Motor neuron (in vitro differentiated cells): ENCODE measurements at regions not wholly inside any gene's neighbourhood (a gene's known extent, or its start where the extent isn't known, plus 50 kb on each side); places are given as distances from the start of the nearest gene placed in this dataset.
"Not testable (repeated sequence)": the region's sequence is repeated elsewhere in the genome, so short reads cannot be mapped to it uniquely, and the experiment has no call there.

Experiments
- ATAC-seq, 8 experiments: fragments of 200-7000 bp; cut with Tn5 transposase; replicated peaks in 6 of 8; 2 replicates each; pipeline ENCODE4 v1.8.0; 2021; ENCODE audit warnings: mild to moderate bottlenecking in 8 of 8, moderate library complexity in 8 of 8
- H3K27ac ChIP-seq, 2 donors: fragments of 250-450 bp; sonication (Bioruptor Pico); 2 replicates each; pipeline ENCODE4 v1.9.0; 2021; ENCODE audit warnings: antibody characterized with exemption in 2 of 2, mild to moderate bottlenecking in 2 of 2, moderate library complexity in 1 of 2
- H3K4me1 ChIP-seq, 2 donors: fragments of 250-450 bp; sonication (Bioruptor Pico); replicated peaks in 1 of 2; 2 replicates each; pipeline ENCODE4 v1.6.1; 2021; ENCODE audit warnings: antibody characterized with exemption in 2 of 2, mild to moderate bottlenecking in 2 of 2, moderate library complexity in 1 of 2
- H3K4me3 ChIP-seq, 5 donors: fragments of 250-450 bp; sonication (Bioruptor Pico); 2 replicates each; pipeline ENCODE4 v1.9.0; 2021; ENCODE audit warnings: antibody characterized with exemption in 5 of 5, mild to moderate bottlenecking in 5 of 5, moderate library complexity in 4 of 5
- WGBS, 10 experiments: fragments of 450-650 bp; shearing (Covaris generic); methylation state at CpG; one replicate each; pipeline ENCODE4 v1.0.0; 2022; 5-methylcytosine and 5-hydroxymethylcytosine counted together
- in situ Hi-C, 9 experiments: fragments of 400-800 bp; cut with MboI; loops; one replicate each; pipeline ENCODE4 v1.15.0; 2021; ENCODE audit warnings: low sequenced_read_pairs in 9 of 9, low pct_unique_long_range_greater_than_20kb in 2 of 9; ENCODE audit not compliant: unreplicated experiment in 9 of 9

DNA sequence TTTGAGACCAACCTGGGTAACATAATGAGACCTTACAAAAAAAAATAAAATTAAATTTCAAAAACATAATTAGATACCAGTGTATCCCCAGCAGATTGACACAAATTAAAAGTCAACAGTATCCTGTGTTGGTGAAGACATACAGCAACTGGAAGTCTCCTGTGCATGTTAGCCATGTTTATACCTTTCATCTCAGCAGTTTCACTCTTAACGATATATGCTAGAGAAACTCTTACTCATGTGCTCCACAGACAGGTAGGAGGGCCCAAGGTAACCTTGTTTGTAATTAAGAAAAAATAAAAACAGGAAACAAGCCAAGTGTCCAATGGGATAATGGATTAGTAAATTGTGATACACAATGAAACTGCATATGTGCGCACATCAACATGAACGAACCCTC is 50.1 kb upstream of the N4BP3 start:
- Histone ChIP-seq H3K4me1 (no peaks in the 10 kb centered on the region), H3K4me3 (no peak overlapping the region), H3K27ac (no peak overlapping the region)
- whole genome bisulfite sequencing, 10 experiments: 67 to 100% (median 91%) methylated on average over 1 to 3 of the region's 3 CpGs; no CpG with 5 or more reads in 1 of the 10 experiments
- no peak for ATAC-seq
- in situ Hi-C loops: loop anchor here in 3 of 9 experiments (25.0 kb wide), 1 partner anchor 99 kb away; the partner anchor contains the start of gene NHP2 (in 3 of the 3)

DNA sequence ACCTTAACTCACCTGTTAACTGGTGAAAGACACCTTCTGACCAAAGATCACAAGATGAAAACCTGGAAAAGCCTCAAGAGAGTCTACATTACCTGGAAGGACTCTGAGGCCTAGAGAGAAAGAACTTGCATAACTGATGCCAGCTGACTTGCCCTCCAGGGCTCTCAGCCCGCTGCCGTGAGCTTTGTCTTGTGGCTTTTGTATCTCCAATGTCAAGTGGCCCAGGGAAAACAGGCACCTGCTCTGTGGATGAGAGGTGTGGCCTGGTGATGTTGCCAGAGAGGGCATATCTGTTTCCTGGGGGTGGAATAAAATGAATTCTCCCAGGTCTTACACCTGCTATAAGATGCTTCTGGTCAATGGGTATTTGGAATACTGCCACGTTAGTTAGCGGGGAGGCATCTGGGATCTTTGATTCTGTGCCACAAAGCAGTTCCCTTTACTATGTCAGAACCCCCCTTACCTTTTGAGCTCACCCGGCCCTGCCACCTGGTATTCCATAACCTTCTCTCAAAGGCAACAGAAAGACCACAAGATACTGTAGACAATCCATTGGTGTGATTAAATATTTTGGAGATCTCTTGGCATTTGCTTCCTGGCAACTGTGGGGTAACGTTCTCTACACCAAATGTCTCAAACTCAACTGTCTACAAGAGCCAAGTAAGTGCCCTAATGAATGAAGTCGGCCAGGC is 54.9 kb upstream of the N4BP3 start:
- 10 to 100% (median 67%) methylated on average over 1 to 5 of the region's 7 CpGs; no CpG with 5 or more reads in 2 of the 10 experiments for WGBS, 10 experiments
- peaks cover 0 to 15% of the 10 kb centered on the region in 2 donors for H3K4me1 ChIP-seq
- H3K27ac ChIP-seq: no peak overlapping the region
- no peak for ATAC-seq
- no peak overlapping the region for H3K4me3 ChIP-seq
- in situ Hi-C loops: loop anchor here in 3 of 9 experiments (25.0 kb wide), 1 partner anchor 104 kb away; the partner anchor contains the start of gene NHP2 (in 3 of the 3)

DNA sequence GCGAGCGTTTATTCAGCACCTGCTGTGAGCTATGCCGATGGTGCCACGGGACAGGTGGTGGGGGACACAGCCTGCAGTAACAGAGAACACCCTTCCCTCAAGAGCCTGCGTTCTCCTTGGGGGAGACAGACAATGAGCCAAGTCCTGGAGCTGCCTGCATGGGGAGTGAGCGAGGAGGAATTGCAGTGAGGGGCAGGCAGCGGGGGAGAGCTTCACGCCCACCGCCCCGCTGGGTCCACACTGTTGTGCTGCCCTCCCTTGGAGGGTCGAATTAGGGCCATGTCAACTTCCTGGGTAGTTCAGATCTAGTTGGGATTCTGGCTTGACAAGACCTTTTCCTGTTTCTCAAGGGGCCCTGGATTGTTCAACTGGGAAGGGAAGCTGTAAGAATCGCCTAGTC is 55.5 kb upstream of the N4BP3 start:
- ATAC-seq: no peak
- in situ Hi-C loops: loop anchor here in 3 of 9 experiments (25.0 kb wide), 1 partner anchor 104 kb away; the partner anchor contains the start of gene NHP2 (in 3 of the 3)
- no peak overlapping the region for H3K27ac ChIP-seq
- WGBS, 10 experiments: 43 to 100% (median 77%) methylated on average over 1 to 12 of the region's 12 CpGs; no CpG with 5 or more reads in 3 of the 10 experiments
- H3K4me3 ChIP-seq: no peak overlapping the region
- peaks cover 0 to 15% of the 10 kb centered on the region in 2 donors for H3K4me1 ChIP-seq

DNA sequence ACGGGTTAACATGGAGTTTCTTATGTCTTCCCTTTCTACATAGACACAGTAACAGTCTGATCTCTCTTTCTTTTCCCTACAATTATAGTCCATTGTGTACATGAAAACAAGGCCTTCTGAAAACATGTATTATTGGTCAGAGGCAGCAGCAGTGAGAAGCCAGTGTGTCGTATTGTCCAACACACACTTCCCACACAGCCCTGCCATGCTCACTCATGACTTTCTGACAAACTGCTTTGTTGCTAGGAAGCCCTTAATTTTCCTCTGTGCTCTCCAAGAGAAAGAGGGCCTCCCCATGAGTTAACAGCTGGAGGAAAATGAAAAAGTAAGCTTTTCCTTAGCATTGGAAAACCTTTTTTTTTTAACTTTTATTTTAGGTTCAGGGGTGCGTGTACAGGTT is 56.4 kb upstream of the N4BP3 start:
- ATAC-seq: peak in 5 of 8 experiments; percentile 39 to 91 (median 62)
- Histone ChIP-seq H3K4me1 (peaks cover 0 to 15% of the 10 kb centered on the region in 2 donors), H3K4me3 (no peak overlapping the region), H3K27ac (peak overlapping the region in 1 of 2 donors; percentile 73)
- WGBS, 10 experiments: 33 to 100% (median 85%) methylated on average over 1 to 3 of the region's 3 CpGs; no CpG with 5 or more reads in 2 of the 10 experiments
- in situ Hi-C loops: loop anchor here in 3 of 9 experiments (25.0 kb wide), 1 partner anchor 105 kb away; the partner anchor contains the start of gene NHP2 (in 3 of the 3)

DNA sequence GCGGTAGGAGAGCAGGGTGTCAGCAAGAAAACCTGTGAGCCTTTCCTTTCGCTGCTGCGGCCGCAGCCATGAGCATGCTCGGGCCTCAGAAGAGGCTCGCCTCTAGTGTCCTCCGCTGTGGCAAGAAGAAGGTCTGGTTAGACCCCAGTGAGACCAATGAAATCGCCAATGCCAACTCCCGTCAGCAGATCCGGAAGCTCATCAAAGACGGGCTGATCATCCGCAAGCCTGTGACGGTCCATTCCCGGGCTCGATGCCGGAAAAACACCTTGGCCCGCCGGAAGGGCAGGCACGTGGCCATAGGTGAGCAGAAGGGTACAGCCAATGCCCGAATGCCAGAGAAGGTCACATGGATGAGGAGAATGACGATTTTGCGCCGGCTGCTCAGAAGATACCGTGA is 57.8 kb upstream of the N4BP3 start:
- in situ Hi-C loops: loop anchor here in 3 of 9 experiments (25.0 kb wide), 1 partner anchor 107 kb away; the partner anchor contains the start of gene NHP2 (in 3 of the 3)

DNA sequence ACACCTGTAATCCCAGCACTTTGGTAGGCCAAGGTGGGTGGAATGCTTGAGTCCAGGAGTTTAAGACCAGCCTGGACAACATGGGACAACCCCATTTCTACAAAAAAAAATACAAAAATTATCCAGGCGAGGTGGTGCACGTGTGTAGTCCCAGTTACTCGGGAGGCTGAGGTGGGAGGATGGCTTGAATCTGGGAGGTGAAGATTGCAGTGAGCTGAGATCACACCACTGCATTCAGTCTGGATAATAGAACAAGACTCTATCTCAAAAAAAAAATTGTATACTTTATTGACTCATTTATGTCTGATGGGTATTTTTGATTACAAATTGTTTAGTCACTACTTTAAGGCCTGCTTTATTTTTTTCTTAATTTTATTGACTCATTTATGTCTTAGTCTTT is 56.0 kb upstream of the PROP1 start:
- in situ Hi-C loops: loop anchor here in 3 of 9 experiments (25.0 kb wide), 1 partner anchor 110 kb away; the partner anchor contains the start of gene NHP2 (in 3 of the 3)
- no CpG with 5 or more reads among the region's 3 CpGs for WGBS, 10 experiments
- ATAC-seq, H3K4me3 ChIP-seq, H3K27ac ChIP-seq: not testable (repeated sequence)
- peaks cover 0 to 10% of the 10 kb centered on the region in 2 donors for H3K4me1 ChIP-seq

More for the DNA sequence above, 57.8 kb upstream of the N4BP3 start:
- H3K4me1 ChIP-seq: peaks cover 0 to 15% of the 10 kb centered on the region in 2 donors
- H3K27ac ChIP-seq, ATAC-seq, H3K4me3 ChIP-seq: not testable (repeated sequence)
- 20 to 100% (median 92%) methylated on average over 2 to 12 of the region's 24 CpGs; no CpG with 5 or more reads in 4 of the 10 experiments for WGBS, 10 experiments

DNA sequence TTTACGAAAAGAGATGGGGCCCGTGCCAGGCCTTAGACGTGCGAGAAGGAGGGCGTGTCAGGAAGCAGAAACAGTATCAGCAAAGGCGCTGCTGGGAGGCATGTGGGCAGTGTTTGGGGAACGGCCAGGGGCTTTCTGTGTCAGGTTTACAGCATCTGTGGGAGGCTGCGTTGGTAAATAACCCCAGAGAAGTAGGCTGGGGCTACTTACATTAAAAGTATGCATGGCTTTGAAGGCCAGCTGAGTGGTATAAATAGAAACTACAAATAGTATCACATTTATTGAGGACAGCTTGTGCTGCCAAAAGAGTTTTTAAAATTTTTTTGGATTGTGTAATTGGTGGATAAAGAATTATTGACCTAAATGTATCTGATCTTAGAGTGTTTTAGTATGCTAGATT is 54.8 kb upstream of the PROP1 start:
- ATAC-seq, H3K4me1 ChIP-seq, H3K4me3 ChIP-seq, H3K27ac ChIP-seq: not testable (repeated sequence)
- no CpG with 5 or more reads among the region's 8 CpGs for WGBS, 10 experiments
- in situ Hi-C loops: loop anchor here in 3 of 9 experiments (25.0 kb wide), 1 partner anchor 111 kb away; the partner anchor contains the start of gene NHP2 (in 3 of the 3)

DNA sequence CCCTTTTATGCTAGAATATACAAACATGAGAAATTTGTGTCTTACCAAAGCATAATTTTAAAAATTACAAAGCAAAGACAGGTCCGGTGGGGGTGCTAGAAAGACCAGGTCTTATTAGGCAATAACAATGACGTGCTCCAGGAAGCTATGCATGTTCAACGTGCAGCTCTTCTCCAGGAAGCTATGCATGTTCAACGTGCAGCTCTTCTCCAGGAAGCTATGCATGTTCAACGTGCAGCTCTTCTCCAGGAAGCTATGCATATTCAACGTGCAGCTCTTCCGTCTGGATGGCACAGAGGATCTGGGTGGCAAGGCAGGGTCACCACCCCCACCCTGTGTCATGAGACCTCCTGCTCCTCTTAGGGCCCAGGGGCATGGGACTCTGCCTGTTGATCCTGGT is 51.9 kb upstream of the PROP1 start:
- ATAC-seq: peak in 3 of 8 experiments; percentile 18 to 53 (median 52)
- H3K27ac ChIP-seq, in situ Hi-C loops, H3K4me1 ChIP-seq, H3K4me3 ChIP-seq: not testable (repeated sequence)
- WGBS, 10 experiments: no CpG with 5 or more reads among the region's 7 CpGs

DNA sequence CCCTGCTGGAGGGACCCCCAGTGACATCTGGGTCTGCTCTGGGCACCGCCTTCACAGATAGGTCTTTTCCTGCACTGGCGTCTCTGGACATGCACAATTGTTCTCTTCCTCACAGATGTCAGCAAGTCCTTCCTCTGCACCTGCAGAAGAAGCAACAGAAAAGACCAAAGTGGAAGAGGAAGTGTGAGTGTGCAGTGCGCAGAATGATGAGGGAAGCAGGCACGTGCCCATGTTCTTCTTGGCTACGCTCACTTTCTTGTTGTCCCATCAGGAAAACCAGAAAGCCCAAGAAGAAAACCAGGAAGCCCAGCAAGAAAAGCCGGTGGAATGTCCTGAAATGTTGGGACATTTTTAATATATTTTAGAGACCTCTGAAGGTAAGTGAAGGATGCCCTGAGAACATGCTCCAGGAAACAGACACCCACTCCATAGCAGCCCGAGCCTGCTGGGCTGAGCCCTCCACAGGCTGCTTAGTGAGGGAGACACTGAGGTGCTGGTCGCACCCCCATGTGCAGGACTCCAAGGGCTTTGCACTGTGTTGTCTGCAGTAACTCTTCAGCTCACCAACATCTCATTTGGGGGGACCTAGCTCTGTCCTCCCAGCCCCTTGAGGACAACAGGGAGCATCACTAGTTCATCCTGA is 50.8 kb upstream of the PROP1 start:
- in situ Hi-C loops, H3K27ac ChIP-seq, ATAC-seq, H3K4me3 ChIP-seq, H3K4me1 ChIP-seq: not testable (repeated sequence)
- WGBS, 10 experiments: no CpG with 5 or more reads among the region's 8 CpGs

DNA sequence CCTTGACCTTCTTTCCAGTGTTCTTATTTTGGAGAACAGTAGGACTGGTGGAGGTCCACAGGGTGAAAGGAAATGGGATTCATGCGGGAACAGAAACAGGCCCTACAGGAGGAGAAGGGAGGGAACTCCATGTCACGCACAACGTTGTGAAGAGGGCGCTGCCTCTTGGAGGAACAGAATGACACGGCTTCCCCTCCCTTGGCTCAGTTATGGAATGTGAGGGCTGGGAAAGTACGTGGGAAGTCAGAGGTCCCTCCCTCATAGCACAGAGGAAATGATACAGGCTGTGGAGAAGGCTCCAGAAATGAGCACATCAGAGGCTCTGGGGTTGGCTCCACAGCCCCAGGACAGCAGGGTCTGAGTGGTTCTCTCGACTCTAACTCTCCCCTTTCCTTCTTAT is 49.9 kb upstream of the PROP1 start:
- H3K27ac ChIP-seq, in situ Hi-C loops, H3K4me3 ChIP-seq, H3K4me1 ChIP-seq: not testable (repeated sequence)
- ATAC-seq: peak in 3 of 8 experiments; percentile 25 to 99 (median 97)
- no CpG with 5 or more reads among the region's 7 CpGs for WGBS, 10 experiments
